GM21367 (cell line): ENCODE measurements at regions not wholly inside any gene's neighbourhood (a gene's known extent, or its start where the extent isn't known, plus 50 kb on each side); places are given as distances from the start of the nearest gene placed in this dataset.
"Not testable (repeated sequence)": the region's sequence is repeated elsewhere in the genome, so short reads cannot be mapped to it uniquely, and the experiment has no call there.

Experiments
- ATAC-seq: cut with Tn5 transposase; IDR thresholded peaks from one replicate; pipeline ENCODE4 v1.9.1; 2021; ENCODE audit not compliant: unreplicated experiment

DNA sequence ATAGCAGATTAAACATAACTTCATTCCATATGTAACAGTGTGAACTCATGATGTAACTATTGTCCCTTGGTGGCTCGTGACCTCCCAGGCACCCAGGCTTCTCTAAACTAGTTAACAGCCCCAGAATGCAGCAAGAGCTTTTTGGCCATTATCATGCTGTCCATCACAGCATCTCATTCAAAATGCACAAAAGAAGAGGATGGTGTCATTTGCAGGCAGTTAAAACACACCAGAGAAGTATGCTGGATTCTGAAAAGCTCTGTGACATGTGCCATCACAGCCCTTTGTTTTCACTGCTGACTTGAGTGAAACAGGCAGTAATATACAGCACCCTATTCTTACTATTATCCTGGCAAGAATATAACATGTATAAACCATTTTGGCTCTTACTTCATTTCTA, 117.6 kb upstream of the CHMP2B start:
- ATAC-seq = no peak

- ATAC-seq = no peak
Observed at GRCh38 chr3:87101861-87102625, 111.1 kb upstream of the VGLL3 start.

- ATAC-seq = not testable (repeated sequence)
Observed at GRCh38 chr3:87097733-87098132, 106.8 kb upstream of the VGLL3 start.

- ATAC-seq = no peak
Observed at GRCh38 chr3:87090631-87091030, 99.7 kb upstream of the VGLL3 start.

- peak; percentile 64 for ATAC-seq
Observed at GRCh38 chr3:87088993-87089841, 98.3 kb upstream of the VGLL3 start.

DNA sequence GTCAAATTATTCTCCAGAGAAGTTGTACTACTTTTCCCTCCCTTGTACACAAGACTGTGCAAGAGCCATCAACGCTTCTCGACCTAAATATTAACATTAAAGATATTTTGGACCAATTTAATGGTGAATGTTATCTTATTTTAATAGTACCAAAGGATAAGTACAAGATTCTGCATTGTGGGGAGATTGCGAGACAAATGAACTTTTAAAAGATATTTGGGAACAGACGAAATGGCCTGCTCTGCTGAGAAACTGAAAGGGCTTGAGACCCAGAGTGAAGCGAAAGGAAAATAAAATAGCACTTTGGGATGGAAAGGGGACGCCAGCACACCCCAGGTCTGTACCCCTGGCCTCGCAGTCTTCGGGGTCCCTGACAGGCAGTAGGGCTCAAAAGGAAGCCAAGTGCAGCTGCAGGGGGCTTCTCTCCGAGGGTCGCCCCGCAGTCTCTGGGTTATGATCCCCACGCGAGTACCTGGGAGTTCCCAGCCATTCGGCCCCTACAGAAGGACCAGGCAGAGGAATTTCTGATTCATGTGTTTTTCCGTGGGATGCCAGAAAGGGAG, 97.6 kb upstream of the VGLL3 start:
- peak; percentile 5 for ATAC-seq

- ATAC-seq = no peak
Observed at GRCh38 chr3:87084868-87085267, 93.9 kb upstream of the VGLL3 start.

DNA sequence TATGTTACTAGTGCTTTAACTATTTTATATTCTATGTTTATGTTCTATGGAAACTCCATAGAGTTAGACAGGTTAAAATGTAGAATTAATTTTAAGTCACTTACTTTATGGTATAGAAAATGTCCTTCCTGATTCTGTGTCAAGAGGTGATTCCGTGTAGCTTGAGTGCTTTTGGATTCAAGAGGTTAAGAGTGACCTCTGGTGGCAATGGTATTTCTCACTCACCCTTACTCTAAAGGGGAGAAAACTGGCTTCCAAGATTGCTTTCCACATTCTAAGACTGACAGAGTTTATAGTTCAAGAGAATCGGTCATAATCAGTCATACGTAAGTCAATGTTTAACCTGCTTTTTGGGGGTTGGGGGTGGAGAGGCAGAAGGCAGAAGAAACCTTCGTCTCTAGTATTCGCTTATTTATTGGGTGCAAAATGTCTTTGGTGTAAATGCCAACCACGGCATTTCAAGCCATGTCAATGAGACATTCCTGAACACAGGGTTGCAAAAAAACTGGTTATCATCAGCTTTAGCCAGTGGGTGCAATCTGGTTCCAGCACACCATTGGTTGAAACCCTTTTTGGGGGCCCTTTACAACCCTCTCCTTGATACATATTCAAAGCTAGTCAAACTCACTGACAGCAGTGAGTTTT, 92.0 kb upstream of the VGLL3 start:
- ATAC-seq = peak; percentile 75

DNA sequence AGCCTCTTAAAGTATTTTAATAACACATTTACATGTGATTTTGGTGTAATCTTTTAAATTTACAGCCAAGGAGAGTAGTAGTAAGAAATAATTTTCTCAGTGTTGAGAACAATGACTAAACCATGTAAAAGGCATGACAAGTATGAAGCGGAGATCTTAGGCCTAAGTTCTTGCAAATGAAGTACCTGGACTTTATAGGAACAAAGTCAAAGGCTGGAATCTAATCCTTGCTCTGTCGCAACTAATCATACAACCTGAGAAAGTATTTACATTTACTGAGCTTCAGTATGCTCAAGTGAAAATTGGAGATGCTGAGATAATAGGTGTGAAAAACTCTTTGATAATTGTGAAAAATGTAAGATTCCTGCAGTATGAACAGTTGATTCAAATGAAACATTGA, 86.4 kb upstream of the VGLL3 start:
- no peak for ATAC-seq

DNA sequence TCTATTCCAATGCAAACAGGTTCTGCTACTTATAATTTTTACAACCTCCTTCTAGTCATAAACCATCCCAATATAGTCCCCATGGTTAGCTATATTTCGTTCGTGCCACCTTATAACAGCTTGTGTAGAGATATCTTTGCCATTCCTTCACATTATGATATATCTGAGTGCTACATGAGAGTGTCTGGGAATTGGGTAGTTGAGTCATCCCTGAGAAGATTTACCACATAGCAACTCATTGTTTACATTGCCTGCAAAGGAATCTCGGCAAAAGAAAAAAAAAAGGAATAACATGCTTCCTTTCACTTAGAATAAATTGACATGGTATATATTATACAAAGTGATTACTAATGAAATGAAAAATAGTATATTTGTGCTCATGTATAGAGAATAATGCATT, 86.0 kb upstream of the VGLL3 start:
- ATAC-seq = no peak

DNA sequence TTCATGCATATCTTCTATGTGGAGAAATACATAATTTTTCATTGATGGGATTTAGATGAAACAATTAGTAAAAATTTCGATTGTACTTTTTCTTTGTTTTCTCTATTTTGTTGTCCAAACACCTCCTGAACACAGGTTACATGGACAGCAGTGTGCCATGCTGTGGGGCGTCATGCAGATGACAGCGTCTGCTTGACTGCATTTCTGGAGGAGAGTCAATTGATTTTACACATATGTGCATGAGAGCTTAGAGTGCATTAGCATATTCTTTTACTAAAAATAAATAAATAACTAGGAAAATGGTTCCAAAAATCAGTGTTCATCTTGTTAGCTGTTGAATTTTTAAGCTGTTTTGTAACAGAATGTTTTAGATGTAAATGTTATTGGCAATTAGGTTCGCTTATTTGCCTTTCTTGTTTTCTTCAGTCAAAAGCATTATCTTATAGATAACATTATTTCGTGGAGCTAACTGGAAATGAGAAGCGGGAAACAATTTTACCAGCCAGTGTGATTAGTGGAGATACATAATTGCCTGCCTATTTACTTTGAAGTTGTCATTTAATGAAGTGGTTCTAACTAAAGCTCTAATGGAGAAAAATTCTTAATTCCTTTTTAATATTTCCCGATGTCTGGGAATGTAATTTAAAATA, 82.7 kb upstream of the VGLL3 start:
- no peak for ATAC-seq

- ATAC-seq = no peak
Observed at GRCh38 chr3:87072446-87072845, 81.5 kb upstream of the VGLL3 start.

DNA sequence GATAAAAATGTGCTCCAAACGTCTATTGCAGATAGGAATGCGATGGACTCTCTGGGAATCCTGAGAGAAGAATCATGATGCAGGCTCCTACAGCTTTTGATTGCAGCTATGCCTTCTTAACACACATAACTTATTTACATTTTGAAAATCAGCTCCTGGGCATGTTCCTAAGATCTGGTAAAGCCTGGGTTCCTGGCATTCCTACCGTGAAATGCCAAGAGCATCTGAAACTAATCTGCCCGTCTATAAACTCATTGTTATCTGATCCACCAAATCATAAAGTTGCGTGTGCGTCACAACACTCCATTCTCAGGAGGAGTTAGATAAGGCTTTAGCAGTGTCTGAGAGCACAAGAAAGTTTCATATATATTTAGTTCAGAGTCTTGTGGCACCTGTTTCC, 79.0 kb upstream of the VGLL3 start:
- ATAC-seq = no peak

- ATAC-seq = no peak
Observed at GRCh38 chr3:87069021-87069420, 78.1 kb upstream of the VGLL3 start.

- no peak for ATAC-seq
Observed at GRCh38 chr3:87062685-87063084, 71.7 kb upstream of the VGLL3 start.

GRCh38 chr3:87057474-87057873, 66.5 kb upstream of the VGLL3 start:
- ATAC-seq = no peak

DNA sequence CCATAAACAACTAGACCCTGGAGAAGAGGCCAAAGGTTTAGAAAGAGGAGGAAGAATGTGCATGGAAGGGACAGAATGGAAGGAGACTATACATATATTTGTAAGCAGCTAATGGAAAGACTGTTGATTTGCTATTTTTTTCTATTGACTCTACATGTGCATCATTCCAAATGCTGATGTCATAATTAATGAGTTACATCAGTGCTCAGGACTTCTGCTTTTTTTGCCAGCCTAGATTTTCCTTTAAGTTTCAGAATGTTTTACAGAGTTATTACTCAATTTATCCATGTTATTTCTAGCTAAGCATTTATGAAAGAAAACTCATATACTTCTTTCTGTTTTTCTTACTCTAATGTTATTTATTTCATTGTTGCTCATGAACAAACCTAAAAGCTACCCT, 62.6 kb upstream of the VGLL3 start:
- no peak for ATAC-seq

DNA sequence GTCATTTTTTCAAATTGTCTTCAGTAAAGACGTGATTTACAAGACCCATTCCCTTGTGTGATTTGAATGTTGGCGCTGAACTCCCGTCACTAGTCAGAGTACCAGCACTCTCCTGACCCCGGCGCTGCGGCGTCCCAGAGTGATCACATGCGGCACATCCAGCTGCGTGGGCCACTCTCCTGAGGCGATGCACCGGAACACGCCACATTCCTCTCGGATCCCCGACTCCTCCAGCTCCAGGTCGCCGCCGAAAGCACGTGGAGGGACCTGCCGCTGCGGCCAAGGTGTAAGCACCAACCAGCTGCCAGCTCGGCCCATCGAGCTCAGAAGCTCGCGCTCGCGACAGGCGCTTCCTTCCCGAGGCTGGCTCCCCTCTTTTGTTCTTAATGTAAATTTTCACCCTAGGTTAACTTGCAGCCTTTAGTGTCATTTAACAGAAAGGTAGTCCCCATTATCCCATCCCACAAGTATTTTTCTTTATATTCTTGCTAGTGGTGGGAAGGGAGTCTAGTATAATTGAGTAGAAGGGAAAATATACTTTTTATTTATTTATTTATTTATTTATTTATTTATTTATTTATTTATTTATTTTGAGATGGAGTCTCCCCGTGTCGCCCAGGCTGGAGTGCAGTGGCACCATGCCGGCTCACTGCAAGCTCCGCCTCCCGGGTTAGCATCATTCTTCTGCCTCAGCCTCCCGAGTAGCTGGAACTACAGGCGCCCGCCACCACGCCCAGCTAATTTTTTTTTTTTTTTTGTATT, 61.7 kb upstream of the VGLL3 start:
- no peak for ATAC-seq

DNA sequence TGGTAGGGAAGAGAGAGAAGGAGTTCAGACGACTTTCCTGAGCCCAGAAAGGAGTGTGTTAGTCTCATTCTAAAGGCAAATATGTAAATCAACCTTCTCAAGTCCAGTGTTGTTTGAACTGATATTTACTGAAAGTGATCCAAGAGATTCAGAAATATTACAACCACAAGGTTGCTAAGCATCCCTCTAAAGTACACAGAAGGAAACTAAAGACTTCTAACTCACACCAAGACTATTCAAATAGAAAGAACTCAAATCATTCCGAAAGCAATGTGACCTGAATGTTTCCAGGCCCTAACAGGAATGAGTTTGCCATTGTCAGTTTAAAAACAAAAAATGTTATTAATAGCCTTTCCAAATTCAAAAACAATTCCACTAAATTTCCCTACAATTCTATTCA, 56.9 kb upstream of the VGLL3 start:
- ATAC-seq = no peak

DNA sequence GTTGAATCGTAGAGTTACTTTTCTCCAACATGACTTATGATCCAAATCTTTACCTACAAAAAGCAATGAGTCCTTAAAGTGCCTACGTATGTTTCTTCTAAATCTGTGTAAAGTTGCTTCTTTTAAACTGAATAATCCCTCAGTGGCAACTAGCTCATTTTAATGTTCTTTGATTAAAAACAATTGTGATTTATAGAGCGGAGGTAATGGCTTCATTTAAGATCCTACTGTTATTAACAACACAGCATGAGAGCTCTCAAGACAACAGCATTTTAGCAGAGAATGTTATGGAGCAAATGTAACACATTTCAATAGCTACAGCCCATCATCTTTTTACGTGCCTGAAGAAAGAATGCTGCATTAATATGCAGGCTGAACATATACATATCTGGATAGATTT, 55.3 kb upstream of the VGLL3 start:
- ATAC-seq = no peak
